Heart right ventricle (tissue), 16 donors: ENCODE measurements at regions not wholly inside any gene's neighbourhood (a gene's known extent, or its start where the extent isn't known, plus 50 kb on each side); places are given as distances from the start of the nearest gene placed in this dataset.
A peak's percentile ranks its signal among the peaks of the same experiment; 100 is the strongest.

Experiments
- ATAC-seq, 8 donors: fragments of 200-7000 bp; cut with Tn5 transposase; one replicate each; pipeline ENCODE4 v1.9.1; 2020; ENCODE audit warnings: mild to moderate bottlenecking in 8 of 8, moderate library complexity in 8 of 8, moderate number of reproducible peaks in 1 of 8
- DNase-seq, 2 donors: peaks; one replicate each; pipeline ENCODE4 v3.0.0-alpha.2; 2020
- H3K27ac ChIP-seq, 10 donors: fragments of 200-600 bp; sonication (generic) in 2 of 10; one replicate each; pipeline versions ENCODE4 v1.5.0 to v1.8.0; 2020 to 2022; ENCODE audit warnings: mild to moderate bottlenecking in 3 of 10
- H3K27me3 ChIP-seq, 7 donors: fragments of 200-600 bp; one replicate each; pipeline ENCODE4 v1.8.0; 2021 to 2022; ENCODE audit warnings: mild to moderate bottlenecking in 2 of 7
- H3K36me3 ChIP-seq, 9 donors: fragments of 200-600 bp; sonication (generic) in 1 of 9; one replicate each; pipeline versions ENCODE4 v1.5.0 to v1.8.0; 2020 to 2022; ENCODE audit warnings: mild to moderate bottlenecking in 2 of 9
- H3K4me1 ChIP-seq, 9 donors: fragments of 200-600 bp; sonication (generic) in 1 of 9; one replicate each; pipeline versions ENCODE4 v1.5.0 to v1.8.0; 2020 to 2022; ENCODE audit warnings: mild to moderate bottlenecking in 4 of 9
- H3K4me3 ChIP-seq, 10 donors: fragments of 200-600 bp; sonication (generic) in 2 of 10; one replicate each; pipeline versions ENCODE4 v1.5.0 to v1.8.0; 2020 to 2022; ENCODE audit warnings: mild to moderate bottlenecking in 7 of 10, moderate library complexity in 2 of 10
- H3K9me3 ChIP-seq, 11 donors: fragments of 200-600 bp in 10 of 11; sonication (generic) in 2 of 11; one replicate each; pipeline versions ENCODE4 v1.5.0 to v1.8.0; 2013 to 2022; ENCODE audit warnings: mild to moderate bottlenecking in 2 of 11, control low read depth in 1 of 11, moderate library complexity in 1 of 11
- CTCF ChIP-seq, 9 donors: fragments of 200-600 bp; sonication (generic) in 2 of 9; IDR thresholded peaks; one replicate each; pipeline versions ENCODE4 v1.5.0 to v1.8.0; 2021 to 2022; ENCODE audit warnings: antibody characterized with exemption in 9 of 9, mild to moderate bottlenecking in 5 of 9, moderate library complexity in 1 of 9
- WGBS, 2 donors: extraction: QIAGEN DNeasy Blood & Tissue Kit; methylation state at CpG; one replicate each; pipeline ENCODE4 v1.1.7; 2013; ENCODE audit warnings: inconsistent platforms in 1 of 2; 5-methylcytosine and 5-hydroxymethylcytosine counted together
- intact Hi-C, 10 donors: fragments of 100-400 bp; cut with DNase I; formaldehyde crosslinking; loops; one replicate each; pipeline versions ENCODE4 v1.11.1 to v1.14.2; 2022
- donor health status: Arrhythmogenic right ventricular cardiomyopathy.
- donor health status: ischemic (EF 13 %, LVEDD 7.1; RV severe dilation, severe dysfunction).
- donor health status: healthy with polysubstance abuse.
- donor health status: DM: no; HTN: yes; CAD: no.
- donor health status: DM: no; HTN: no; CAD: no.
- donor health status: ischemic (EF 25% LVEDD 6.9; RV normal size, moderate dysfunction).
- donor health status: ischemic (EF 25% LVEDD 5.7; RV mildly dilated, moderate dysfunction).
- donor health status: healthy.
- donor health status: DM: yes; HTN: yes; CAD: no.
- donor health status: Ischemic cardiomyopathy.
- donor health status: ischemic (EF 35%, LVEDD 5.7; RV mildly dilated, moderate dysfunction).
- donor health status: nonischemic (EF 11% LVEDD 7.7; RV severe dilation, severe dysfunction).
- donor health status: DM: yes; HTN: yes; CAD: no.
- donor health status: PGD.
- donor health status: ischemic (EF 29% LVEDD 5.4; RV normal size, mild dysfunction).
- donor health status: nonischemic (EF 23%, LVEDD 6.1; RV moderate dilation, normal function).

- Histone ChIP-seq H3K36me3 (no peaks in the 10 kb centered on the region), H3K4me1 (peaks cover 12 to 48% (median 38%) of the 10 kb centered on the region in 9 donors), H3K27me3 (no peaks in the 10 kb centered on the region), H3K4me3 (no peak overlapping the region), H3K9me3 (no peaks in the 10 kb centered on the region), H3K27ac (no peak overlapping the region)
- TF ChIP-seq CTCF (IDR thresholded peaks at IDR 0.05), result no peak
- DNase-seq (no peak), ATAC-seq (no peak)
- 88 to 89% methylated on average over 3 of the region's 3 CpGs for WGBS, 2 donors
- intact Hi-C loops, result loop anchor here in 1 of 10 donors (10.0 kb wide), 2 partner anchors 79 to 81 kb away; no protein-coding TSS in a partner anchor
Observed at GRCh38 chr3:107205358-107205757, 171.9 kb upstream of the CCDC54 start.

- peaks cover 11 to 52% (median 41%) of the 10 kb centered on the region in 9 donors for H3K4me1 ChIP-seq
- peak in 1 of 2 donors; percentile 40 for DNase-seq
- peak; percentile 10 to 73 (median 57) for TF ChIP-seq CTCF (IDR thresholded peaks at IDR 0.05)
- WGBS, 2 donors, result 54 to 74% methylated on average over 1 of the region's 1 CpG
- no peak for ATAC-seq
- H3K36me3 ChIP-seq, result no peaks in the 10 kb centered on the region
- peak overlapping the region in 4 of 10 donors; percentile 69 to 82 (median 79) for H3K27ac ChIP-seq
- no peaks in the 10 kb centered on the region for H3K27me3 ChIP-seq
- intact Hi-C loops, result loop anchor here in 1 of 10 donors (10.0 kb wide), 2 partner anchors 79 to 81 kb away; no protein-coding TSS in a partner anchor
- no peak overlapping the region for H3K4me3 ChIP-seq
- no peaks in the 10 kb centered on the region for H3K9me3 ChIP-seq
Observed at GRCh38 chr3:107206141-107206540, 171.1 kb upstream of the CCDC54 start.

- ATAC-seq, result peak in 6 of 8 donors; percentile 42 to 84 (median 52)
- no peaks in the 10 kb centered on the region for H3K27me3 ChIP-seq
- peaks cover 11 to 56% (median 41%) of the 10 kb centered on the region in 9 donors for H3K4me1 ChIP-seq
- no peak overlapping the region for H3K4me3 ChIP-seq
- intact Hi-C loops, result loop anchor here in 1 of 10 donors (10.0 kb wide), 2 partner anchors 78 to 82 kb away; no protein-coding TSS in a partner anchor
- no peak for DNase-seq
- peak overlapping the region; percentile 22 to 82 (median 70) for H3K27ac ChIP-seq
- no peaks in the 10 kb centered on the region for H3K9me3 ChIP-seq
- TF ChIP-seq CTCF (IDR thresholded peaks at IDR 0.05), result no peak
- H3K36me3 ChIP-seq, result no peaks in the 10 kb centered on the region
Observed at GRCh38 chr3:107206945-107207344, 170.3 kb upstream of the CCDC54 start.

GRCh38 chr3:107208100-107208499 is 169.1 kb upstream of the CCDC54 start:
- Histone ChIP-seq H3K36me3 (no peaks in the 10 kb centered on the region), H3K4me3 (peak overlapping the region in 4 of 10 donors; percentile 2 to 29 (median 10)), H3K4me1 (peaks cover 11 to 68% (median 49%) of the 10 kb centered on the region in 9 donors), H3K27me3 (no peaks in the 10 kb centered on the region), H3K9me3 (no peaks in the 10 kb centered on the region), H3K27ac (peak overlapping the region; percentile 56 to 82 (median 73))
- DNase-seq, result peak in 1 of 2 donors; percentile 81
- no peak for TF ChIP-seq CTCF (IDR thresholded peaks at IDR 0.05)
- ATAC-seq, result peak; percentile 87 to 97 (median 95)
- intact Hi-C loops, result loop anchor here in 1 of 10 donors (10.0 kb wide), 2 partner anchors 77 to 83 kb away; no protein-coding TSS in a partner anchor
